ENCODE measurements at regions not wholly inside any gene's neighbourhood (a gene's known extent, or its start where the extent isn't known, plus 50 kb on each side); places are given as distances from the start of the nearest gene placed in this dataset.

- ATAC-seq (no peak), DNase-seq (no peak)
- intact Hi-C loops (cut with DNase I) = no loop called here
- Histone ChIP-seq H3K4me1 (no peaks in the 10 kb centered on the region), H3K4me3 (no peak overlapping the region), H3K9me3 (peaks cover 0 to 2% (median 0%) of the 10 kb centered on the region in 11 donors), H3K36me3 (no peaks in the 10 kb centered on the region), H3K27me3 (no peaks in the 10 kb centered on the region), H3K27ac (no peak overlapping the region)
- 69 to 74% methylated on average over 5 of the region's 5 CpGs for WGBS, 2 donors
- TF ChIP-seq CTCF (IDR thresholded peaks at IDR 0.05) = no peak
Measured at GRCh38 chr17:71168053-71168741, 952.6 kb upstream of the SOX9 start.

GRCh38 chr17:71170070-71170469 lies 950.8 kb upstream of the SOX9 start:
- intact Hi-C loops (cut with DNase I) = no loop called here
- peaks cover 0 to 2% (median 0%) of the 10 kb centered on the region in 11 donors for H3K9me3 ChIP-seq
- H3K36me3 ChIP-seq = no peaks in the 10 kb centered on the region
- H3K4me3 ChIP-seq = no peak overlapping the region
- no peak for ATAC-seq
- no peak for TF ChIP-seq CTCF (IDR thresholded peaks at IDR 0.05)
- no peak for DNase-seq
- no peaks in the 10 kb centered on the region for H3K27me3 ChIP-seq
- no peaks in the 10 kb centered on the region for H3K4me1 ChIP-seq
- no peak overlapping the region for H3K27ac ChIP-seq

GRCh38 chr17:71171270-71171669 lies 949.5 kb upstream of the SOX9 start:
- no peaks in the 10 kb centered on the region for H3K27me3 ChIP-seq
- DNase-seq (no peak), ATAC-seq (no peak)
- no peaks in the 10 kb centered on the region for H3K4me1 ChIP-seq
- H3K9me3 ChIP-seq = peaks cover 0 to 2% (median 0%) of the 10 kb centered on the region in 11 donors
- no peaks in the 10 kb centered on the region for H3K36me3 ChIP-seq
- intact Hi-C loops (cut with DNase I) = no loop called here
- 87 to 88% methylated on average over 2 of the region's 2 CpGs for WGBS, 2 donors
- TF ChIP-seq CTCF (IDR thresholded peaks at IDR 0.05) = no peak
- H3K4me3 ChIP-seq = no peak overlapping the region
- no peak overlapping the region for H3K27ac ChIP-seq

GRCh38 chr17:71173991-71174390 lies 946.8 kb upstream of the SOX9 start:
- Histone ChIP-seq H3K4me1 (no peaks in the 10 kb centered on the region), H3K27me3 (no peaks in the 10 kb centered on the region), H3K27ac (no peak overlapping the region), H3K36me3 (no peaks in the 10 kb centered on the region), H3K9me3 (peaks cover 0 to 2% (median 0%) of the 10 kb centered on the region in 11 donors), H3K4me3 (no peak overlapping the region)
- intact Hi-C loops (cut with DNase I) = no loop called here
- DNase-seq = no peak
- TF ChIP-seq CTCF (IDR thresholded peaks at IDR 0.05) = no peak
- 69 to 78% methylated on average over 3 of the region's 3 CpGs for WGBS, 2 donors
- no peak for ATAC-seq
